Mucosa of rectum (tissue), 2 donors: ENCODE measurements at regions not wholly inside any gene's neighbourhood (a gene's known extent, or its start where the extent isn't known, plus 50 kb on each side); places are given as distances from the start of the nearest gene placed in this dataset.

Source experiments
- H3K27ac ChIP-seq, 2 donors: one replicate each; pipeline ENCODE4 v1.7.0; 2013; ENCODE audit warnings: inconsistent platforms in 2 of 2, low read depth in 2 of 2, low read length in 2 of 2
- H3K27me3 ChIP-seq, 2 donors: one replicate each; pipeline ENCODE4 v1.7.0; 2013; ENCODE audit warnings: low read length in 2 of 2; ENCODE audit not compliant: control insufficient read depth in 2 of 2, insufficient read depth in 2 of 2
- H3K36me3 ChIP-seq, 2 donors: one replicate each; pipeline ENCODE4 v1.7.0; 2013; ENCODE audit warnings: low read length in 2 of 2; ENCODE audit not compliant: control insufficient read depth in 2 of 2, insufficient read depth in 2 of 2
- H3K4me1 ChIP-seq, 2 donors: one replicate each; pipeline ENCODE4 v1.7.0; 2013; ENCODE audit warnings: low read length in 2 of 2, mild to moderate bottlenecking in 1 of 2; ENCODE audit not compliant: control insufficient read depth in 2 of 2, insufficient read depth in 2 of 2
- H3K4me3 ChIP-seq, 2 donors: one replicate each; pipeline ENCODE4 v1.7.0; 2013; ENCODE audit warnings: low read length in 2 of 2
- H3K9ac ChIP-seq, 2 donors: one replicate each; pipeline ENCODE4 v1.7.0; 2013; ENCODE audit warnings: low read length in 2 of 2, low read depth in 1 of 2, mild to moderate bottlenecking in 1 of 2
- H3K9me3 ChIP-seq, 2 donors: one replicate each; pipeline ENCODE4 v1.7.0; 2013; ENCODE audit warnings: low read length in 2 of 2; ENCODE audit not compliant: control insufficient read depth in 2 of 2
- donor health status: healthy.
- donor health status: Normal muscosa, but diverticular disease.

- peaks cover 2 to 5% of the 10 kb centered on the region in 2 donors for H3K27me3 ChIP-seq
- no peaks in the 10 kb centered on the region for H3K9me3 ChIP-seq
- H3K9ac ChIP-seq, result no peak overlapping the region
- H3K4me3 ChIP-seq, result no peak overlapping the region
- no peaks in the 10 kb centered on the region for H3K36me3 ChIP-seq
- no peak overlapping the region for H3K27ac ChIP-seq
- H3K4me1 ChIP-seq, result no peaks in the 10 kb centered on the region
Measured at GRCh38 chr17:73983621-73984400, 219.7 kb upstream of the RPL38 start.

GRCh38 chr17:73984941-73985340 is 218.5 kb upstream of the RPL38 start:
- H3K9ac ChIP-seq, result no peak overlapping the region
- H3K27ac ChIP-seq, result no peak overlapping the region
- peaks cover 6 to 8% of the 10 kb centered on the region in 2 donors for H3K27me3 ChIP-seq

GRCh38 chr17:73985466-73986015 is 217.9 kb upstream of the RPL38 start:
- H3K27ac ChIP-seq, result no peak overlapping the region
- H3K9me3 ChIP-seq, result no peaks in the 10 kb centered on the region
- H3K27me3 ChIP-seq, result peaks cover 6 to 8% of the 10 kb centered on the region in 2 donors
- H3K36me3 ChIP-seq, result no peaks in the 10 kb centered on the region
- no peaks in the 10 kb centered on the region for H3K4me1 ChIP-seq
- no peak overlapping the region for H3K9ac ChIP-seq
- H3K4me3 ChIP-seq, result no peak overlapping the region

More at GRCh38 chr17:73984941-73985340, 218.5 kb upstream of the RPL38 start:
- Histone ChIP-seq H3K36me3 (no peaks in the 10 kb centered on the region), H3K9me3 (no peaks in the 10 kb centered on the region), H3K4me1 (no peaks in the 10 kb centered on the region), H3K4me3 (no peak overlapping the region)

DNA sequence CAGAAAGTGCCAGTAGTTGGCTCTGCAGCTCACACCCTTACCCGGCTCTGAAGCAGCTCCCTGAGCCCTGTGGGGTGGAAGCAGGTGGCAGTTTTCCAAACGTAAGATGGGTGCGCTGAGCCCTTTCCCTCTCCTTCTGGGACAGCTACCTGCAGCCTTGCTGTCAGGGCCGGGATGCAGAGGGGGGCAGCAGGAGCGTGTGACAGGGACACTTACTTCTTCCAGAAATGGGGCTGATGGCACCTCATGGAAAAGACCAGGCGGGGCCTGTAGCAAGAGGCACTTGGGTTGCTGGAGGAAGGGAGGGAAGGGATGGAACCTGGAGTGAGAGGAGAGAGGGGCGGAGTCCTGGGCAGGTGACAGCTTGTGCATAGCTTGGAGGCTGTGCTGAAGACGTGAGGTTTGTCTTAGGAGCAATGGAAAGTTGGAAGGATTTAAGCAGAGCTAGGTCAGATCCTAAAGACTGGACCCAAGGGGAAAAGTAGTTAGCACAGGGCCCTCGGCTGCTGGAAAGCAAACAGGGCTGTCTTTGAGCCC is 216.8 kb upstream of the RPL38 start:
- H3K27me3 ChIP-seq, result peaks cover 6 to 8% of the 10 kb centered on the region in 2 donors
- no peak overlapping the region for H3K4me3 ChIP-seq
- no peaks in the 10 kb centered on the region for H3K36me3 ChIP-seq
- no peak overlapping the region for H3K27ac ChIP-seq
- no peak overlapping the region for H3K9ac ChIP-seq
- H3K4me1 ChIP-seq, result no peaks in the 10 kb centered on the region
- H3K9me3 ChIP-seq, result no peaks in the 10 kb centered on the region

- no peak overlapping the region for H3K27ac ChIP-seq
- no peaks in the 10 kb centered on the region for H3K4me1 ChIP-seq
- peaks cover 5 to 6% of the 10 kb centered on the region in 2 donors for H3K27me3 ChIP-seq
- no peaks in the 10 kb centered on the region for H3K36me3 ChIP-seq
- no peaks in the 10 kb centered on the region for H3K9me3 ChIP-seq
- no peak overlapping the region for H3K9ac ChIP-seq
- no peak overlapping the region for H3K4me3 ChIP-seq
Measured at GRCh38 chr17:73987395-73987794, 216.1 kb upstream of the RPL38 start.

- Histone ChIP-seq H3K4me3 (no peak overlapping the region), H3K9ac (no peak overlapping the region), H3K9me3 (no peaks in the 10 kb centered on the region), H3K27ac (no peak overlapping the region), H3K36me3 (no peaks in the 10 kb centered on the region), H3K4me1 (no peaks in the 10 kb centered on the region), H3K27me3 (peaks cover 3 to 6% of the 10 kb centered on the region in 2 donors)
Measured at GRCh38 chr17:73987845-73988509, 215.5 kb upstream of the RPL38 start.

DNA sequence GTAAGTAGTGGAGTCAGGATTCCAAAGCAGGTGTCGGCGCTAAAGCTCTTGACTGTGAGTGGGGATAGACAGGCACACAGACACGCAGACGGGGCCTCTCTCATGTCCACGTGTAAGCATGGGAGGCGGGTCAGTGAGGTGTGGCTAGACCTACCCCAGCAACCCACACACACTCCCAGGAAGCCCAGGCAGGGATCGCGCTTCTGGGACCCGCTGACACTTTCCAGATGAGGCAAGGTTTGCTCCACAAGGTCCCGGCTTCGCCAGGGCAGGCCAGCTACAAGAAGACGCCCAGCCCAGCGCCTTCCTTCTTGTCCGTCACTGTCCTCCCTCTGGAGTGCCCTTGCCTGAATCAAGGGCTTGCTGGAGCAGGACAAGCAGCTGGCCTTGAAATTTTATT is 213.8 kb upstream of the RPL38 start:
- Histone ChIP-seq H3K36me3 (no peaks in the 10 kb centered on the region), H3K9ac (no peak overlapping the region), H3K9me3 (no peaks in the 10 kb centered on the region), H3K4me1 (no peaks in the 10 kb centered on the region), H3K4me3 (no peak overlapping the region), H3K27me3 (peaks cover 3 to 6% of the 10 kb centered on the region in 2 donors), H3K27ac (no peak overlapping the region)

GRCh38 chr17:73990290-73990689 is 213.2 kb upstream of the RPL38 start:
- Histone ChIP-seq H3K4me3 (no peak overlapping the region), H3K4me1 (no peaks in the 10 kb centered on the region), H3K9me3 (no peaks in the 10 kb centered on the region), H3K27me3 (peaks cover 3 to 6% of the 10 kb centered on the region in 2 donors), H3K36me3 (no peaks in the 10 kb centered on the region), H3K27ac (no peak overlapping the region), H3K9ac (no peak overlapping the region)

DNA sequence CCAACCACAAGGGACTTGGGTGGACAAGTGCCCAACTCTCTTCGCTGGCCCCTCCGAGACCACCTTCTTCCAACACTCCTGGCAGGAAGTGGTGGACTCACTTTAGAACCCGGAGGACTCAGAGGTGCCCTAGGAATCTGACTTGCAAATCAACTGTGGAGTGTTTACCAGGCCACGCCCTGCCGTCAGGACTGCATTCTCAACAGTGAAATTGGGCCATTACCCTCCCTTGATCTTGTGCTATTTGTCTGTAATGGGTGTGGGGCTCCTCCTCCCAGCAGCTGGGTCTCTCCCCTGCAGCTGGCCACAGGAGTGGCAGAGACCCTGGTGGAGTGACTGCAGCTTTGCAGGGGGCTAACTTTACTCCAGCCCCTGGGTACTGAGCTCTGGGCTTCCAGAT is 212.2 kb upstream of the RPL38 start:
- Histone ChIP-seq H3K27me3 (peaks cover 4 to 6% of the 10 kb centered on the region in 2 donors), H3K4me1 (no peaks in the 10 kb centered on the region), H3K9ac (no peak overlapping the region), H3K4me3 (no peak overlapping the region), H3K27ac (no peak overlapping the region), H3K9me3 (no peaks in the 10 kb centered on the region), H3K36me3 (no peaks in the 10 kb centered on the region)

DNA sequence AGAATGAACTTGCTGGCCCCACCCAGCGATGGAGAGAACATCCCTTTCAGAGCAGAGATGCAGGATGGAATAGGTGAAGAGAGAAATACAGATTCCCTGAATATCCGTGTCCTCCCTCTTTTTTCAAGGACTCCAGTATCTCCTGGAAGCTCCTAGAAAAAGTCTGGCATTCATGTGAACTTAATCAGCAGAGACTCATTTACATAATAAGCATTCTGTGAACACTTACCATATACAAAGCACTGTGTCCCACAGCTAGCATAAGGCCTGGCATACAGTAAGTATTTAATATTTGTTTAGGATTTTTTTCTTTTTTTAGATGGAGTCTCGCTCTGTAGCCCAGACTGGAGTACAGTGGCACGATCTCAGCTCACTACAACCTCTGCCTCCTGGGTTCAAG is 208.5 kb upstream of the RPL38 start:
- H3K27me3 ChIP-seq, result peaks cover 0 to 3% of the 10 kb centered on the region in 2 donors
- H3K27ac ChIP-seq, result no peak overlapping the region

More for the DNA sequence above, 208.5 kb upstream of the RPL38 start:
- H3K4me3 ChIP-seq, result no peak overlapping the region
- no peaks in the 10 kb centered on the region for H3K36me3 ChIP-seq
- peaks cover 0 to 2% of the 10 kb centered on the region in 2 donors for H3K4me1 ChIP-seq
- no peak overlapping the region for H3K9ac ChIP-seq
- no peaks in the 10 kb centered on the region for H3K9me3 ChIP-seq
